ENCODE measurements at regions not wholly inside any gene's neighbourhood (a gene's known extent, or its start where the extent isn't known, plus 50 kb on each side); places are given as distances from the start of the nearest gene placed in this dataset.

- no peaks in the 10 kb centered on the region for H3K27me3 ChIP-seq (replicated peaks; ENCODE audit: insufficient read depth)
- H3K4me1 ChIP-seq (replicated peaks), result no peaks in the 10 kb centered on the region
- no peaks in the 10 kb centered on the region for H3K36me3 ChIP-seq
- H3K27ac ChIP-seq, result no peak overlapping the region
- intact Hi-C loops (cut with DNase I), result no loop called here
- H3K4me3 ChIP-seq, result no peak overlapping the region
- no peak for DNase-seq (ENCODE audit: low spot score)
- no peaks in the 10 kb centered on the region for H3K9me3 ChIP-seq
- TF ChIP-seq, protein P1, sequence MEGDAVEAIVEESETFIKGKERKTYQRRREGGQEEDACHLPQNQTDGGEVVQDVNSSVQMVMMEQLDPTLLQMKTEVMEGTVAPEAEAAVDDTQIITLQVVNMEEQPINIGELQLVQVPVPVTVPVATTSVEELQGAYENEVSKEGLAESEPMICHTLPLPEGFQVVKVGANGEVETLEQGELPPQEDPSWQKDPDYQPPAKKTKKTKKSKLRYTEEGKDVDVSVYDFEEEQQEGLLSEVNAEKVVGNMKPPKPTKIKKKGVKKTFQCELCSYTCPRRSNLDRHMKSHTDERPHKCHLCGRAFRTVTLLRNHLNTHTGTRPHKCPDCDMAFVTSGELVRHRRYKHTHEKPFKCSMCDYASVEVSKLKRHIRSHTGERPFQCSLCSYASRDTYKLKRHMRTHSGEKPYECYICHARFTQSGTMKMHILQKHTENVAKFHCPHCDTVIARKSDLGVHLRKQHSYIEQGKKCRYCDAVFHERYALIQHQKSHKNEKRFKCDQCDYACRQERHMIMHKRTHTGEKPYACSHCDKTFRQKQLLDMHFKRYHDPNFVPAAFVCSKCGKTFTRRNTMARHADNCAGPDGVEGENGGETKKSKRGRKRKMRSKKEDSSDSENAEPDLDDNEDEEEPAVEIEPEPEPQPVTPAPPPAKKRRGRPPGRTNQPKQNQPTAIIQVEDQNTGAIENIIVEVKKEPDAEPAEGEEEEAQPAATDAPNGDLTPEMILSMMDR (IDR thresholded peaks at IDR 0.05), result no peak
- no peak for TF ChIP-seq POLR2AphosphoS5 (IDR thresholded peaks at IDR 0.05)
- no peak for TF ChIP-seq POLR2A (IDR thresholded peaks at IDR 0.05)
- WGBS, result 63% methylated on average over 2 of the region's 2 CpGs
These were observed 447.3 kb upstream of the CITED2 start for GRCh38 chr6:139821676-139822223.

GRCh38 chr6:139820210-139820609 lies 445.8 kb upstream of the CITED2 start:
- WGBS, result 85% methylated on average over 1 of the region's 1 CpG

DNA sequence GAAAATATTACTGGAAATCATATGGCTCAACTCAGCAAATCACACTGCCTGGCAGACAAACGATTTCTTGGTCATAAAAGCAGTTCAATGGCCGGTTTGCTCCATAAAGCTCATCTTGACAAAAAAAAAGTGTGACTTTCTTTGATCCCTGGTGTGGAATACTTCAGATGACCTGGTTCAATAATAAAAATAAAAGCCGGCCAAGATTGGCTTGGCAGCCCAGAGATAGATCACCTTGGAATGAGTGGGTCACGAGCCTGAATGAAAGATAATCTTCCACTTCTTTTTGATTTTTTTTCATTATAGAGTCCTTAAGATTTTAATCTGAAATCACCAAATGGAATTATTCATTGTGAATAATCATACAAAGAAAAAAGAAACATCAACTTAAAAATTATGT lies 445.3 kb upstream of the CITED2 start:
- H3K4me1 ChIP-seq (replicated peaks), result no peaks in the 10 kb centered on the region
- intact Hi-C loops (cut with DNase I), result no loop called here
- H3K27ac ChIP-seq, result no peak overlapping the region
- 59% methylated on average over 4 of the region's 4 CpGs for WGBS
- no peaks in the 10 kb centered on the region for H3K9me3 ChIP-seq
- DNase-seq (ENCODE audit: low spot score), result no peak
- TF ChIP-seq, protein P1 (IDR thresholded peaks at IDR 0.05), result no peak
- TF ChIP-seq POLR2AphosphoS5 (IDR thresholded peaks at IDR 0.05) (no peak), POLR2A (IDR thresholded peaks at IDR 0.05) (no peak)
- H3K27me3 ChIP-seq (replicated peaks; ENCODE audit: insufficient read depth), result no peaks in the 10 kb centered on the region
- H3K36me3 ChIP-seq, result no peaks in the 10 kb centered on the region
- no peak overlapping the region for H3K4me3 ChIP-seq

More at GRCh38 chr6:139820210-139820609, 445.8 kb upstream of the CITED2 start:
- H3K27me3 ChIP-seq (replicated peaks; ENCODE audit: insufficient read depth), result no peaks in the 10 kb centered on the region
- intact Hi-C loops (cut with DNase I), result no loop called here
- H3K27ac ChIP-seq, result no peak overlapping the region
- H3K4me3 ChIP-seq, result no peak overlapping the region
- TF ChIP-seq POLR2A (IDR thresholded peaks at IDR 0.05) (no peak), POLR2AphosphoS5 (IDR thresholded peaks at IDR 0.05) (no peak)
- TF ChIP-seq, protein P1 (IDR thresholded peaks at IDR 0.05), result no peak
- H3K36me3 ChIP-seq, result no peaks in the 10 kb centered on the region
- no peaks in the 10 kb centered on the region for H3K4me1 ChIP-seq (replicated peaks)
- H3K9me3 ChIP-seq, result no peaks in the 10 kb centered on the region
- no peak for DNase-seq (ENCODE audit: low spot score)

DNA sequence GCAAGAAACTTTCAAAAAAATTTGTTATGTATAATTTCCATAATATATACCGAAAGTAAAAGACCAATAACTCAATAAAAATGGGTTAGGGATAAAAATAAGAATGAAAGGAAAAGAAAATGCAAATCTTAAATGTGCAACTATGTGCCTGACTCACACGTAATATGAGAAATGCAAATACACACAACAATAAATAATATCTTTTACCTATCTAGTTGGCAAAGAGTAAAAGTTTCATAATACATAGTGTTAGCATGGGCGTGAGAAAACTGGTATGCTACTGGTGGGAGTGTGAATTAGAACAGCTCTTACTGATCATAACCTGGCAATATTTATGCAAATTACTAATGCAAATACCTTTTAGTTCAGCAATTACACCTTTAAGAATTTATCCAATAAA lies 438.5 kb upstream of the CITED2 start:
- Histone ChIP-seq H3K4me1 (replicated peaks) (no peaks in the 10 kb centered on the region), H3K27ac (no peak overlapping the region), H3K4me3 (no peak overlapping the region), H3K9me3 (no peaks in the 10 kb centered on the region), H3K27me3 (replicated peaks; ENCODE audit: insufficient read depth) (no peaks in the 10 kb centered on the region), H3K36me3 (no peaks in the 10 kb centered on the region)
- DNase-seq (ENCODE audit: low spot score), result no peak
- intact Hi-C loops (cut with DNase I), result no loop called here
- 88% methylated on average over 3 of the region's 3 CpGs for WGBS
- TF ChIP-seq, protein P1 (IDR thresholded peaks at IDR 0.05), result no peak
- TF ChIP-seq POLR2A (IDR thresholded peaks at IDR 0.05) (no peak), POLR2AphosphoS5 (IDR thresholded peaks at IDR 0.05) (no peak)

DNA sequence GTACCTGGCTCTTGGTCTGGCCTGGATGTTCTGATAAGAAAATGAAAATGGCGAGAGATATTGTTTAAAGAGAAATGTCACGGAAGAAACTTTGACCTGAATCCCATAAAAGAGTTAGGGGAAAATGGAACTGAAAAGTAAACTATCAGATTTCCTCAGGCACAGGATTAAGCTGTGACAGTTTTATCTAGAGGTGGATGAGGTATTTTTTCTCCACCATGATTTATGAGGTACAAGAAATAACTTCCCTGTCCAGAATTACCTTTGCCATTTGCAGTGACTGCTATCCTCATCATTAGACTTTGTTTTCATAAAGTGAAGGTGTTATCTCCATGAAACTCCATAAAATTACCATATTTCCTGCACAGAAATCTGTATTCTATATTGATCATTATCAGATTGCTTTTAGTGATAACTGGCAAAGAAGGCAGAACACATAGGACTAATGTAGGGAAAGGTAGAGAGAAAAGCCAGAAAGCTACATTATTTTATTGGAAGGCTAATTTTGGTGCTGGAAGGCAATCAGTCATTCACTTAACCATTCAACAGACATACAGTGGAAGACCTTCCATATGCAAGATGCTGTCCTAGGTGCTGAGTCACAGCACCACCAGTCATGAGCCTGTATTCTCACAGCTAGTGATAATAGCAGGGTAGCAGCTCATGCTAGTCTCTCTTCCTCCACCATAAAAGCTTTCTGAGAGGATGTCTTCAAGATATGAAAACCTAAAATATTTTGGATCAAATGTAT lies 427.3 kb upstream of the CITED2 start:
- no peak for DNase-seq (ENCODE audit: low spot score)
- intact Hi-C loops (cut with DNase I), result no loop called here
- Histone ChIP-seq H3K27me3 (replicated peaks; ENCODE audit: insufficient read depth) (no peaks in the 10 kb centered on the region), H3K9me3 (no peaks in the 10 kb centered on the region), H3K27ac (no peak overlapping the region), H3K4me3 (no peak overlapping the region), H3K36me3 (no peaks in the 10 kb centered on the region), H3K4me1 (replicated peaks) (no peaks in the 10 kb centered on the region)
- TF ChIP-seq POLR2A (IDR thresholded peaks at IDR 0.05) (no peak), POLR2AphosphoS5 (IDR thresholded peaks at IDR 0.05) (no peak)
- TF ChIP-seq, protein P1 (IDR thresholded peaks at IDR 0.05), result no peak
- 53% methylated on average over 2 of the region's 2 CpGs for WGBS
